ENCODE measurements at regions not wholly inside any gene's neighbourhood (a gene's known extent, or its start where the extent isn't known, plus 50 kb on each side); places are given as distances from the start of the nearest gene placed in this dataset.

- TF ChIP-seq POLR2A (IDR thresholded peaks at IDR 0.05) = no peak
- TF ChIP-seq CTCF (IDR thresholded peaks at IDR 0.05) = no peak
Observed at GRCh38 chr9:129404621-129405020, 216.3 kb downstream of the C9orf50 start.
